Neural progenitor cell (in vitro differentiated cells): ENCODE measurements at regions not wholly inside any gene's neighbourhood (a gene's known extent, or its start where the extent isn't known, plus 50 kb on each side); places are given as distances from the start of the nearest gene placed in this dataset.

Source experiments
- DNase-seq: peaks from one replicate; pipeline ENCODE4 v3.0.0-alpha.2; 2016; ENCODE audit warnings: low spot score
- H2AFZ ChIP-seq: fragments of 200-600 bp; sonication (generic); replicated peaks from 2 replicates; pipeline ENCODE4 v1.6.1; 2016; ENCODE audit warnings: antibody characterized with exemption
- H3F3A ChIP-seq: fragments of 200-600 bp; sonication (generic); 2 replicates; pipeline ENCODE4 v1.6.1; 2016; ENCODE audit warnings: antibody characterized with exemption, low read depth
- H3K27ac ChIP-seq: fragments of 200-600 bp; sonication (generic); 2 replicates; pipeline ENCODE4 v1.5.1; 2016; ENCODE audit warnings: mild to moderate bottlenecking
- H3K27me3 ChIP-seq: fragments of 200-600 bp; sonication (generic); 2 replicates; pipeline ENCODE4 v1.6.1; 2016; ENCODE audit warnings: mild to moderate bottlenecking, moderate library complexity
- H3K36me3 ChIP-seq: fragments of 200-600 bp; sonication (generic); 2 replicates; pipeline ENCODE4 v1.5.1; 2016
- H3K4me1 ChIP-seq: fragments of 200-600 bp; sonication (generic); 2 replicates; pipeline ENCODE4 v1.6.1; 2016; ENCODE audit warnings: mixed run types
- H3K4me2 ChIP-seq: fragments of 200-600 bp; sonication (generic); 2 replicates; pipeline ENCODE4 v1.6.1; 2016
- H3K4me3 ChIP-seq: fragments of 200-600 bp; sonication (generic); 2 replicates; pipeline ENCODE4 v1.5.1; 2016
- H3K79me2 ChIP-seq: fragments of 200-600 bp; sonication (generic); 2 replicates; pipeline ENCODE4 v1.6.1; 2016; ENCODE audit warnings: low read depth
- H3K9ac ChIP-seq: fragments of 200-600 bp; sonication (generic); 2 replicates; pipeline ENCODE4 v1.6.1; 2016
- H3K9me3 ChIP-seq: fragments of 200-600 bp; sonication (generic); 2 replicates; pipeline ENCODE4 v1.5.1; 2016; ENCODE audit warnings: low read depth
- H4K20me1 ChIP-seq: fragments of 200-600 bp; sonication (generic); 2 replicates; pipeline ENCODE4 v1.6.1; 2016; ENCODE audit warnings: low read depth
- H3K27ac Mint-ChIP-seq: 3 replicates; pipeline ENCODE4 v1.8.0; 2021; ENCODE audit warnings: mixed read lengths
- H3K27me3 Mint-ChIP-seq: 2 replicates; pipeline ENCODE4 v1.8.0; 2022; ENCODE audit warnings: low read depth, mild to moderate bottlenecking, inconsistent platforms, moderate library complexity, mixed read lengths; ENCODE audit not compliant: insufficient read depth
- H3K36me3 Mint-ChIP-seq: 3 replicates; pipeline ENCODE4 v1.8.0; 2021; ENCODE audit warnings: mixed read lengths
- H3K4me1 Mint-ChIP-seq: 3 replicates; pipeline ENCODE4 v1.8.0; 2021; ENCODE audit warnings: mixed read lengths
- H3K4me3 Mint-ChIP-seq: 3 replicates; pipeline ENCODE4 v1.8.0; 2021; ENCODE audit warnings: mild to moderate bottlenecking, moderate library complexity, mixed read lengths
- H3K9me3 Mint-ChIP-seq: 3 replicates; pipeline ENCODE4 v1.8.0; 2020; ENCODE audit warnings: mixed read lengths
- EZH2 ChIP-seq: fragments of 200-600 bp; sonication (generic); IDR thresholded peaks from 2 replicates; pipeline ENCODE4 v1.6.1; 2017; ENCODE audit warnings: antibody characterized with exemption, mild to moderate bottlenecking, moderate library complexity
- EZH2phosphoT487 ChIP-seq: fragments of 200-600 bp; sonication (generic); IDR thresholded peaks from 2 replicates; pipeline ENCODE4 v1.6.1; 2017; ENCODE audit warnings: antibody characterized with exemption
- TF ChIP-seq, protein P1 (sequence below): fragments of 200-600 bp; sonication (generic); IDR thresholded peaks from 2 replicates; pipeline ENCODE4 v1.5.1; 2017; ENCODE audit warnings: antibody characterized with exemption, mild to moderate bottlenecking

GRCh38 chr17:77473615-77474226, 333.0 kb downstream of the SEC14L1 start:
- peaks cover 20% of the 10 kb centered on the region for H3K36me3 Mint-ChIP-seq
- Histone ChIP-seq H3K4me1 (peaks cover 77% of the 10 kb centered on the region), H3K27me3 (no peaks in the 10 kb centered on the region), H3K27ac (peak overlapping the region; percentile 97), H3K79me2 (peaks cover 84% of the 10 kb centered on the region), H3K9ac (no peak overlapping the region), H3F3A (peaks cover 68% of the 10 kb centered on the region), H3K9me3 (no peaks in the 10 kb centered on the region), H2AFZ (no peak overlapping the region), H3K36me3 (no peaks in the 10 kb centered on the region), H3K4me3 (no peak overlapping the region), H4K20me1 (peaks cover 86% of the 10 kb centered on the region), H3K4me2 (no peak overlapping the region)
- DNase-seq: no peak
- H3K27ac Mint-ChIP-seq: peak overlapping the region; percentile 98
- H3K9me3 Mint-ChIP-seq: no peaks in the 10 kb centered on the region
- peaks cover 83% of the 10 kb centered on the region for H3K4me1 Mint-ChIP-seq
- H3K4me3 Mint-ChIP-seq: no peak overlapping the region
- peaks cover 12% of the 10 kb centered on the region for H3K27me3 Mint-ChIP-seq
- TF ChIP-seq, protein P1, sequence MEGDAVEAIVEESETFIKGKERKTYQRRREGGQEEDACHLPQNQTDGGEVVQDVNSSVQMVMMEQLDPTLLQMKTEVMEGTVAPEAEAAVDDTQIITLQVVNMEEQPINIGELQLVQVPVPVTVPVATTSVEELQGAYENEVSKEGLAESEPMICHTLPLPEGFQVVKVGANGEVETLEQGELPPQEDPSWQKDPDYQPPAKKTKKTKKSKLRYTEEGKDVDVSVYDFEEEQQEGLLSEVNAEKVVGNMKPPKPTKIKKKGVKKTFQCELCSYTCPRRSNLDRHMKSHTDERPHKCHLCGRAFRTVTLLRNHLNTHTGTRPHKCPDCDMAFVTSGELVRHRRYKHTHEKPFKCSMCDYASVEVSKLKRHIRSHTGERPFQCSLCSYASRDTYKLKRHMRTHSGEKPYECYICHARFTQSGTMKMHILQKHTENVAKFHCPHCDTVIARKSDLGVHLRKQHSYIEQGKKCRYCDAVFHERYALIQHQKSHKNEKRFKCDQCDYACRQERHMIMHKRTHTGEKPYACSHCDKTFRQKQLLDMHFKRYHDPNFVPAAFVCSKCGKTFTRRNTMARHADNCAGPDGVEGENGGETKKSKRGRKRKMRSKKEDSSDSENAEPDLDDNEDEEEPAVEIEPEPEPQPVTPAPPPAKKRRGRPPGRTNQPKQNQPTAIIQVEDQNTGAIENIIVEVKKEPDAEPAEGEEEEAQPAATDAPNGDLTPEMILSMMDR: no peak
- TF ChIP-seq EZH2: no peak
- no peak for TF ChIP-seq EZH2phosphoT487

- no peaks in the 10 kb centered on the region for H3K27me3 ChIP-seq
- no peak overlapping the region for H3K9ac ChIP-seq
- no peak overlapping the region for H2AFZ ChIP-seq
- H3K4me1 Mint-ChIP-seq: peaks cover 86% of the 10 kb centered on the region
- H3K4me3 ChIP-seq: no peak overlapping the region
- peaks cover 88% of the 10 kb centered on the region for H4K20me1 ChIP-seq
- H3K4me3 Mint-ChIP-seq: no peak overlapping the region
- H3K9me3 Mint-ChIP-seq: no peaks in the 10 kb centered on the region
- H3K36me3 Mint-ChIP-seq: peaks cover 16% of the 10 kb centered on the region
- peaks cover 68% of the 10 kb centered on the region for H3F3A ChIP-seq
- H3K4me2 ChIP-seq: no peak overlapping the region
- H3K36me3 ChIP-seq: no peaks in the 10 kb centered on the region
- H3K9me3 ChIP-seq: no peaks in the 10 kb centered on the region
- H3K27ac Mint-ChIP-seq: no peak overlapping the region
- H3K79me2 ChIP-seq: peaks cover 84% of the 10 kb centered on the region
- no peak overlapping the region for H3K27ac ChIP-seq
- peaks cover 12% of the 10 kb centered on the region for H3K27me3 Mint-ChIP-seq
- H3K4me1 ChIP-seq: peaks cover 84% of the 10 kb centered on the region
- DNase-seq: no peak
- no peak for TF ChIP-seq EZH2
- TF ChIP-seq, protein P1: no peak
- TF ChIP-seq EZH2phosphoT487: no peak
Observed at GRCh38 chr17:77474292-77474988, 333.7 kb downstream of the SEC14L1 start.

- no peaks in the 10 kb centered on the region for H3K9me3 Mint-ChIP-seq
- H3K9me3 ChIP-seq: no peaks in the 10 kb centered on the region
- H3K4me3 ChIP-seq: no peak overlapping the region
- H3K36me3 ChIP-seq: no peaks in the 10 kb centered on the region
- peaks cover 87% of the 10 kb centered on the region for H3K4me1 ChIP-seq
- H3K9ac ChIP-seq: no peak overlapping the region
- peaks cover 94% of the 10 kb centered on the region for H4K20me1 ChIP-seq
- no peak overlapping the region for H2AFZ ChIP-seq
- H3K4me3 Mint-ChIP-seq: no peak overlapping the region
- H3K27ac ChIP-seq: no peak overlapping the region
- no peak for DNase-seq
- H3F3A ChIP-seq: peaks cover 66% of the 10 kb centered on the region
- peaks cover 84% of the 10 kb centered on the region for H3K79me2 ChIP-seq
- H3K36me3 Mint-ChIP-seq: peaks cover 8% of the 10 kb centered on the region
- TF ChIP-seq EZH2 (no peak), EZH2phosphoT487 (no peak)
- TF ChIP-seq, protein P1: no peak
- H3K4me1 Mint-ChIP-seq: peaks cover 87% of the 10 kb centered on the region
- no peaks in the 10 kb centered on the region for H3K27me3 ChIP-seq
- no peak overlapping the region for H3K4me2 ChIP-seq
- H3K27ac Mint-ChIP-seq: peak overlapping the region; percentile 97
- H3K27me3 Mint-ChIP-seq: peaks cover 14% of the 10 kb centered on the region
Observed at GRCh38 chr17:77475016-77475976, 334.5 kb downstream of the SEC14L1 start.
